ENCODE measurements at regions not wholly inside any gene's neighbourhood (a gene's known extent, or its start where the extent isn't known, plus 50 kb on each side); places are given as distances from the start of the nearest gene placed in this dataset.

DNA sequence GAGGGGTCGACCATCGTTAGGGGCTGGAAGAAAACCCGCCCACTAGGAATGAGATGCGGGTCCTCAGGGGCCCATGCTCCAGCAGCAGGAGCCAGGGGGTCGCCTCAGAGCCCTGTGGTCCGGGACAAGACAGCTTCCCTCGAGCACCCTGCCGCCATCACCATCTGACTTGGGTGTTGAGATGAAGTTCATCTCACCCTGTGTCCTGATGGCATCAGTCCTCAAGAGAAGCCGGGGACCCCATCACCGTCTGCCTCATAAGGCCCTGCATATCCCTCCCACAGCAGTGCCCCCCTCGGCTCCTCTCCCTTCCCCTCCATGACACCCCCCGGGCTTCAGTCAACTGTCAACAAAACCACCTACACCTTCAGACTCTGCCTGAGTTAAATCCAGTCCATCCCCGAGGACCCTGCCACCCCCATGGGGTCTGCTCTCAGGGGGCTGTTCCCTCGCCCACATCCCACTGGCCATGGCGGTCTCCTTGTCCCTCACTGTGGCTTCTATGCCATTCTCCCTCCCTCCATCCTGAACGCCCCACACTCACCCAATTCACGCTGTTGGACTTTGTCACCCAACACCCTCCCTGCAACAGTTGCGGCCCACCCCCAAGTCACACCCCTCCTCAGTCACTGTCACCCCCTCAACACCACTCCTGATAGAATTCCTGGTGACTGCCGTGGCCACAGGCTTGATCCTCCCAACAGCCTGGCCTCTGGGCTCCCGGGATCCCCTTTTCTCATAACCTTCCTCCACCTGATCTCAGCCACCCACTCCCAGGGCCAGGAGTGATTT lies 87.7 kb upstream of the RTL6 start:
- TF ChIP-seq, protein P1, sequence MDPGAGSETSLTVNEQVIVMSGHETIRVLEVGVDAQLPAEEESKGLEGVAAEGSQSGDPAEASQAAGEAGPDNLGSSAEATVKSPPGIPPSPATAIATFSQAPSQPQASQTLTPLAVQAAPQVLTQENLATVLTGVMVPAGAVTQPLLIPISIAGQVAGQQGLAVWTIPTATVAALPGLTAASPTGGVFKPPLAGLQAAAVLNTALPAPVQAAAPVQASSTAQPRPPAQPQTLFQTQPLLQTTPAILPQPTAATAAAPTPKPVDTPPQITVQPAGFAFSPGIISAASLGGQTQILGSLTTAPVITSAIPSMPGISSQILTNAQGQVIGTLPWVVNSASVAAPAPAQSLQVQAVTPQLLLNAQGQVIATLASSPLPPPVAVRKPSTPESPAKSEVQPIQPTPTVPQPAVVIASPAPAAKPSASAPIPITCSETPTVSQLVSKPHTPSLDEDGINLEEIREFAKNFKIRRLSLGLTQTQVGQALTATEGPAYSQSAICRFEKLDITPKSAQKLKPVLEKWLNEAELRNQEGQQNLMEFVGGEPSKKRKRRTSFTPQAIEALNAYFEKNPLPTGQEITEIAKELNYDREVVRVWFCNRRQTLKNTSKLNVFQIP (CRISPR knock-in tag; IDR thresholded peaks at IDR 0.05; ENCODE audit: borderline replicate concordance, low read depth) = no peak
- no peak for TF ChIP-seq PPARA (CRISPR knock-in tag; IDR thresholded peaks at IDR 0.05; ENCODE audit: borderline replicate concordance)
- no peak for TF ChIP-seq ZFP30 (CRISPR knock-in tag; IDR thresholded peaks at IDR 0.05)
- no peak for TF ChIP-seq ZNF8 (CRISPR knock-in tag; IDR thresholded peaks at IDR 0.05)
- TF ChIP-seq ZFP3 (CRISPR knock-in tag; IDR thresholded peaks at IDR 0.05) = no peak
- no peak for TF ChIP-seq SNAI2 (CRISPR knock-in tag; IDR thresholded peaks at IDR 0.05)
- TF ChIP-seq CSDC2 (CRISPR knock-in tag; IDR thresholded peaks at IDR 0.05) = no peak
- no peak for TF ChIP-seq OSR1 (CRISPR knock-in tag; IDR thresholded peaks at IDR 0.05)
- no peak for TF ChIP-seq ISL1 (CRISPR knock-in tag; IDR thresholded peaks at IDR 0.05)
- TF ChIP-seq GLIS3 (CRISPR knock-in tag; IDR thresholded peaks at IDR 0.05) = no peak
- TF ChIP-seq, protein P2, sequence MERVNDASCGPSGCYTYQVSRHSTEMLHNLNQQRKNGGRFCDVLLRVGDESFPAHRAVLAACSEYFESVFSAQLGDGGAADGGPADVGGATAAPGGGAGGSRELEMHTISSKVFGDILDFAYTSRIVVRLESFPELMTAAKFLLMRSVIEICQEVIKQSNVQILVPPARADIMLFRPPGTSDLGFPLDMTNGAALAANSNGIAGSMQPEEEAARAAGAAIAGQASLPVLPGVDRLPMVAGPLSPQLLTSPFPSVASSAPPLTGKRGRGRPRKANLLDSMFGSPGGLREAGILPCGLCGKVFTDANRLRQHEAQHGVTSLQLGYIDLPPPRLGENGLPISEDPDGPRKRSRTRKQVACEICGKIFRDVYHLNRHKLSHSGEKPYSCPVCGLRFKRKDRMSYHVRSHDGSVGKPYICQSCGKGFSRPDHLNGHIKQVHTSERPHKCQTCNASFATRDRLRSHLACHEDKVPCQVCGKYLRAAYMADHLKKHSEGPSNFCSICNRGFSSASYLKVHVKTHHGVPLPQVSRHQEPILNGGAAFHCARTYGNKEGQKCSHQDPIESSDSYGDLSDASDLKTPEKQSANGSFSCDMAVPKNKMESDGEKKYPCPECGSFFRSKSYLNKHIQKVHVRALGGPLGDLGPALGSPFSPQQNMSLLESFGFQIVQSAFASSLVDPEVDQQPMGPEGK (CRISPR knock-in tag; IDR thresholded peaks at IDR 0.05; ENCODE audit: borderline replicate concordance) = no peak
- TF ChIP-seq ZNF70 (CRISPR knock-in tag; IDR thresholded peaks at IDR 0.05) = no peak
- no peak for TF ChIP-seq BACH2 (CRISPR knock-in tag; IDR thresholded peaks at IDR 0.05; ENCODE audit: borderline replicate concordance)
- TF ChIP-seq ESRRG (CRISPR knock-in tag; IDR thresholded peaks at IDR 0.05) = no peak
- ATAC-seq = no peak

DNA sequence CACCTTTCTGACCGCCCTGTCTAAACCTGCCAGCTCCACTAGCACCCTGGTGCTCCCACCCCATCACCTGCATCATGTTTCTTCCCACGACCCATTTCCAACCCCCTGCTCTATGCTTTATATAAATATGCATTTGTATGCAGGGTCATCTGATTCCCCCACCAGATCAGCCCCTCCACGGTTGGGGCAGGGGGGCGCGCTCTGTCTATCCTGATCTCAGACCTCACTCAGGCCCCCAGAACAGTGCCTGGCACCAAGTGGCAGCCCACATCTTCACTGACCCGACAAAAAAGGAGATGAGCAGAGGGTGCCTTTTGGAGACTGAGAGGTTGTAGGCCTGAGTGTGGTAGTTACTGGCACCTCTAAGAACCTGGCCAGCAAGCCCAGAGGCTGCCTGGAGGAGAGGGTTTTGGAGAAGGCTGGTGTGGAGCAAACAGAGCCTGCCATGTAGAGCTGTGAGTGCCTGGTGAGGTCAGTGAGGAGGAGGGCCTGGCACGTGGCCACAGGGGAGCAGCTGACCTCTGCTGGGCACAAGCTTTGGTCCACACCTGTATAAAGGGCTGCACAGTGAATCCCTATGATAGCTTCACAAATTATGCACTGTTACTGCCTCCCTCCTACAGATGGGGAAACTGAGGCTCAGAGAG lies 86.3 kb upstream of the RTL6 start:
- ATAC-seq = no peak
- TF ChIP-seq ZC3H10 (CRISPR knock-in tag; IDR thresholded peaks at IDR 0.05) (no peak), TOX (CRISPR knock-in tag; IDR thresholded peaks at IDR 0.05; ENCODE audit: borderline replicate concordance) (no peak), ARNTL (CRISPR knock-in tag; IDR thresholded peaks at IDR 0.05; ENCODE audit: borderline replicate concordance, low read depth) (no peak), ZFP3 (CRISPR knock-in tag; IDR thresholded peaks at IDR 0.05) (no peak), ZNF70 (CRISPR knock-in tag; IDR thresholded peaks at IDR 0.05) (no peak), BACH2 (CRISPR knock-in tag; IDR thresholded peaks at IDR 0.05; ENCODE audit: borderline replicate concordance) (no peak), ISL1 (CRISPR knock-in tag; IDR thresholded peaks at IDR 0.05) (no peak), GLIS3 (CRISPR knock-in tag; IDR thresholded peaks at IDR 0.05) (no peak), ESRRG (CRISPR knock-in tag; IDR thresholded peaks at IDR 0.05) (no peak), SNAI2 (CRISPR knock-in tag; IDR thresholded peaks at IDR 0.05) (no peak), ZFP30 (CRISPR knock-in tag; IDR thresholded peaks at IDR 0.05) (no peak)
- TF ChIP-seq, protein P1 (CRISPR knock-in tag; IDR thresholded peaks at IDR 0.05; ENCODE audit: borderline replicate concordance, low read depth) = no peak
- TF ChIP-seq, protein P3, sequence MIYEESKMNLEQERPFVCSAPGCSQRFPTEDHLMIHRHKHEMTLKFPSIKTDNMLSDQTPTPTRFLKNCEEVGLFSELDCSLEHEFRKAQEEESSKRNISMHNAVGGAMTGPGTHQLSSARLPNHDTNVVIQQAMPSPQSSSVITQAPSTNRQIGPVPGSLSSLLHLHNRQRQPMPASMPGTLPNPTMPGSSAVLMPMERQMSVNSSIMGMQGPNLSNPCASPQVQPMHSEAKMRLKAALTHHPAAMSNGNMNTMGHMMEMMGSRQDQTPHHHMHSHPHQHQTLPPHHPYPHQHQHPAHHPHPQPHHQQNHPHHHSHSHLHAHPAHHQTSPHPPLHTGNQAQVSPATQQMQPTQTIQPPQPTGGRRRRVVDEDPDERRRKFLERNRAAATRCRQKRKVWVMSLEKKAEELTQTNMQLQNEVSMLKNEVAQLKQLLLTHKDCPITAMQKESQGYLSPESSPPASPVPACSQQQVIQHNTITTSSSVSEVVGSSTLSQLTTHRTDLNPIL (CRISPR knock-in tag; IDR thresholded peaks at IDR 0.05; ENCODE audit: low read depth) = no peak
- TF ChIP-seq, protein P4, sequence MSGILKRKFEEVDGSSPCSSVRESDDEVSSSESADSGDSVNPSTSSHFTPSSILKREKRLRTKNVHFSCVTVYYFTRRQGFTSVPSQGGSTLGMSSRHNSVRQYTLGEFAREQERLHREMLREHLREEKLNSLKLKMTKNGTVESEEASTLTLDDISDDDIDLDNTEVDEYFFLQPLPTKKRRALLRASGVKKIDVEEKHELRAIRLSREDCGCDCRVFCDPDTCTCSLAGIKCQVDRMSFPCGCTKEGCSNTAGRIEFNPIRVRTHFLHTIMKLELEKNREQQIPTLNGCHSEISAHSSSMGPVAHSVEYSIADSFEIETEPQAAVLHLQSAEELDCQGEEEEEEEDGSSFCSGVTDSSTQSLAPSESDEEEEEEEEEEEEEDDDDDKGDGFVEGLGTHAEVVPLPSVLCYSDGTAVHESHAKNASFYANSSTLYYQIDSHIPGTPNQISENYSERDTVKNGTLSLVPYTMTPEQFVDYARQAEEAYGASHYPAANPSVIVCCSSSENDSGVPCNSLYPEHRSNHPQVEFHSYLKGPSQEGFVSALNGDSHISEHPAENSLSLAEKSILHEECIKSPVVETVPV (CRISPR knock-in tag; IDR thresholded peaks at IDR 0.05) = no peak
- TF ChIP-seq, protein P5, sequence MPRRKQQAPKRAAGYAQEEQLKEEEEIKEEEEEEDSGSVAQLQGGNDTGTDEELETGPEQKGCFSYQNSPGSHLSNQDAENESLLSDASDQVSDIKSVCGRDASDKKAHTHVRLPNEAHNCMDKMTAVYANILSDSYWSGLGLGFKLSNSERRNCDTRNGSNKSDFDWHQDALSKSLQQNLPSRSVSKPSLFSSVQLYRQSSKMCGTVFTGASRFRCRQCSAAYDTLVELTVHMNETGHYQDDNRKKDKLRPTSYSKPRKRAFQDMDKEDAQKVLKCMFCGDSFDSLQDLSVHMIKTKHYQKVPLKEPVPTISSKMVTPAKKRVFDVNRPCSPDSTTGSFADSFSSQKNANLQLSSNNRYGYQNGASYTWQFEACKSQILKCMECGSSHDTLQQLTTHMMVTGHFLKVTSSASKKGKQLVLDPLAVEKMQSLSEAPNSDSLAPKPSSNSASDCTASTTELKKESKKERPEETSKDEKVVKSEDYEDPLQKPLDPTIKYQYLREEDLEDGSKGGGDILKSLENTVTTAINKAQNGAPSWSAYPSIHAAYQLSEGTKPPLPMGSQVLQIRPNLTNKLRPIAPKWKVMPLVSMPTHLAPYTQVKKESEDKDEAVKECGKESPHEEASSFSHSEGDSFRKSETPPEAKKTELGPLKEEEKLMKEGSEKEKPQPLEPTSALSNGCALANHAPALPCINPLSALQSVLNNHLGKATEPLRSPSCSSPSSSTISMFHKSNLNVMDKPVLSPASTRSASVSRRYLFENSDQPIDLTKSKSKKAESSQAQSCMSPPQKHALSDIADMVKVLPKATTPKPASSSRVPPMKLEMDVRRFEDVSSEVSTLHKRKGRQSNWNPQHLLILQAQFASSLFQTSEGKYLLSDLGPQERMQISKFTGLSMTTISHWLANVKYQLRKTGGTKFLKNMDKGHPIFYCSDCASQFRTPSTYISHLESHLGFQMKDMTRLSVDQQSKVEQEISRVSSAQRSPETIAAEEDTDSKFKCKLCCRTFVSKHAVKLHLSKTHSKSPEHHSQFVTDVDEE (CRISPR knock-in tag; IDR thresholded peaks at IDR 0.05) = no peak
